IPS-20b (cell line): ENCODE measurements at regions not wholly inside any gene's neighbourhood (a gene's known extent, or its start where the extent isn't known, plus 50 kb on each side); places are given as distances from the start of the nearest gene placed in this dataset.

ENCODE experiments used
- H3K27ac ChIP-seq: one replicate; pipeline ENCODE4 v1.5.1; 2013; ENCODE audit warnings: low read length
- H3K27me3 ChIP-seq: 2 replicates; pipeline ENCODE4 v1.6.1; 2013; ENCODE audit warnings: mild to moderate bottlenecking, low read length, inconsistent platforms; ENCODE audit not compliant: insufficient read depth
- H3K36me3 ChIP-seq: 2 replicates; pipeline ENCODE4 v1.6.1; 2013; ENCODE audit warnings: low read depth, mild to moderate bottlenecking, inconsistent platforms, low read length, moderate library complexity; ENCODE audit not compliant: insufficient read depth
- H3K4me1 ChIP-seq: 2 replicates; pipeline ENCODE4 v1.6.1; 2013; ENCODE audit warnings: mild to moderate bottlenecking, control low read depth, inconsistent platforms, low read length, moderate library complexity; ENCODE audit not compliant: insufficient read depth
- H3K4me3 ChIP-seq: 2 replicates; pipeline ENCODE4 v1.5.1; 2013; ENCODE audit warnings: mild to moderate bottlenecking, low read length, inconsistent platforms
- H3K9ac ChIP-seq: 2 replicates; pipeline ENCODE4 v1.6.1; 2013; ENCODE audit warnings: low read depth, mild to moderate bottlenecking, inconsistent platforms, low read length, moderate library complexity
- H3K9me3 ChIP-seq: 2 replicates; pipeline ENCODE4 v1.6.1; 2013; ENCODE audit warnings: mild to moderate bottlenecking, low read depth, low read length, inconsistent platforms; ENCODE audit not compliant: insufficient read depth

GRCh38 chr2:191615596-191615995, 62.3 kb upstream of the NABP1 start:
- Histone ChIP-seq H3K4me3 (no peak overlapping the region), H3K4me1 (no peaks in the 10 kb centered on the region)

GRCh38 chr2:191617575-191617974, 60.4 kb upstream of the NABP1 start:
- Histone ChIP-seq H3K4me3 (no peak overlapping the region), H3K9ac (no peak overlapping the region), H3K27me3 (no peaks in the 10 kb centered on the region), H3K27ac (no peak overlapping the region), H3K9me3 (no peaks in the 10 kb centered on the region), H3K36me3 (no peaks in the 10 kb centered on the region), H3K4me1 (no peaks in the 10 kb centered on the region)

More at GRCh38 chr2:191615596-191615995, 62.3 kb upstream of the NABP1 start:
- Histone ChIP-seq H3K27ac (no peak overlapping the region), H3K27me3 (no peaks in the 10 kb centered on the region), H3K9me3 (no peaks in the 10 kb centered on the region), H3K9ac (no peak overlapping the region), H3K36me3 (no peaks in the 10 kb centered on the region)

GRCh38 chr2:191618046-191618780, 59.7 kb upstream of the NABP1 start:
- H3K36me3 ChIP-seq: no peaks in the 10 kb centered on the region
- H3K27me3 ChIP-seq: no peaks in the 10 kb centered on the region
- H3K4me1 ChIP-seq: no peaks in the 10 kb centered on the region
- no peak overlapping the region for H3K9ac ChIP-seq
- H3K27ac ChIP-seq: no peak overlapping the region
- no peak overlapping the region for H3K4me3 ChIP-seq
- no peaks in the 10 kb centered on the region for H3K9me3 ChIP-seq

GRCh38 chr2:191618786-191619185, 59.1 kb upstream of the NABP1 start:
- Histone ChIP-seq H3K9me3 (no peaks in the 10 kb centered on the region), H3K4me3 (no peak overlapping the region), H3K27me3 (no peaks in the 10 kb centered on the region), H3K4me1 (no peaks in the 10 kb centered on the region), H3K36me3 (no peaks in the 10 kb centered on the region), H3K27ac (no peak overlapping the region), H3K9ac (no peak overlapping the region)

- Histone ChIP-seq H3K27me3 (no peaks in the 10 kb centered on the region), H3K9ac (no peak overlapping the region), H3K4me1 (no peaks in the 10 kb centered on the region), H3K27ac (no peak overlapping the region), H3K36me3 (no peaks in the 10 kb centered on the region), H3K4me3 (no peak overlapping the region), H3K9me3 (no peaks in the 10 kb centered on the region)
Measured at GRCh38 chr2:191620144-191620543, 57.8 kb upstream of the NABP1 start.

GRCh38 chr2:191622374-191623320, 55.3 kb upstream of the NABP1 start:
- H3K4me1 ChIP-seq: no peaks in the 10 kb centered on the region

GRCh38 chr2:191625016-191625415, 52.9 kb upstream of the NABP1 start:
- Histone ChIP-seq H3K36me3 (no peaks in the 10 kb centered on the region), H3K27me3 (no peaks in the 10 kb centered on the region), H3K9me3 (no peaks in the 10 kb centered on the region), H3K9ac (no peak overlapping the region), H3K4me1 (no peaks in the 10 kb centered on the region), H3K4me3 (no peak overlapping the region), H3K27ac (no peak overlapping the region)

More at GRCh38 chr2:191622374-191623320, 55.3 kb upstream of the NABP1 start:
- Histone ChIP-seq H3K27ac (no peak overlapping the region), H3K4me3 (no peak overlapping the region), H3K27me3 (no peaks in the 10 kb centered on the region), H3K9ac (no peak overlapping the region), H3K9me3 (no peaks in the 10 kb centered on the region), H3K36me3 (no peaks in the 10 kb centered on the region)

- Histone ChIP-seq H3K4me3 (no peak overlapping the region), H3K9me3 (no peaks in the 10 kb centered on the region), H3K27ac (no peak overlapping the region), H3K9ac (no peak overlapping the region), H3K4me1 (no peaks in the 10 kb centered on the region), H3K36me3 (no peaks in the 10 kb centered on the region), H3K27me3 (no peaks in the 10 kb centered on the region)
Measured at GRCh38 chr2:191625446-191625845, 52.5 kb upstream of the NABP1 start.

GRCh38 chr2:191626497-191627151, 51.3 kb upstream of the NABP1 start:
- Histone ChIP-seq H3K27ac (no peak overlapping the region), H3K9me3 (no peaks in the 10 kb centered on the region), H3K27me3 (no peaks in the 10 kb centered on the region), H3K4me1 (no peaks in the 10 kb centered on the region), H3K36me3 (no peaks in the 10 kb centered on the region), H3K4me3 (no peak overlapping the region), H3K9ac (no peak overlapping the region)

GRCh38 chr2:191627518-191627917, 50.4 kb upstream of the NABP1 start:
- no peak overlapping the region for H3K4me3 ChIP-seq
- no peaks in the 10 kb centered on the region for H3K9me3 ChIP-seq
- no peaks in the 10 kb centered on the region for H3K36me3 ChIP-seq
- H3K9ac ChIP-seq: no peak overlapping the region
- no peaks in the 10 kb centered on the region for H3K4me1 ChIP-seq
- H3K27ac ChIP-seq: no peak overlapping the region
- no peaks in the 10 kb centered on the region for H3K27me3 ChIP-seq
